Activated CD8-positive, alpha-beta memory T cell treated with anti-CD3 and anti-CD28 coated beads, Interleukin-2, amount 50 U/mL, for 48 hours (primary cell): ENCODE measurements at regions not wholly inside any gene's neighbourhood (a gene's known extent, or its start where the extent isn't known, plus 50 kb on each side); places are given as distances from the start of the nearest gene placed in this dataset.

Source experiments
- DNase-seq: peaks from one replicate; pipeline ENCODE4 v3.0.0-alpha.2; 2020

- DNase-seq: no peak
Measured at GRCh38 chr2:145068509-145068908, 548.6 kb upstream of the ZEB2 start.

DNA sequence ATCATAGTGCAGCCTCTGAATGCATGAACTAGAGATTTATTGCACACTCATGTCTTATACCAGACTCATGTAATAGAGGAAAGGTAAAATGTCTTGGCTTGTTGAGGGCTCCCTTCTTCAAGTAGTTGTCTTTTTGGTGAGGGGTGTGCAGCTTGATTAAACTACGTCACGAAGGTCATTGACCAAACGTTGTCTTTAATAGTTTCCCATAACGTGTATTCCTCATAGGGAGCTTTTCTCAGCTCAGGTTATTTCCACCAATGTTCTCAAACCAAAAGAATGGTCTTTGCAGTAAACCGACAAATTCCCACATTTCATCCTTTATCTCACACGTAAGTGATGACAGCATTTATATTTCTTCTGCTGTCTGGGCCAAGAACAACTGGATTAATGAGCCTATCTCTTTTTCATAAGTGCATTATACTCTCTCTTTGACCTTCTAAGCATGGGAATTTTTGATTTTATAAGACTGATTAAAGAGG, 547.7 kb upstream of the ZEB2 start:
- DNase-seq: no peak

- DNase-seq: no peak
Measured at GRCh38 chr2:145066856-145067548, 547.1 kb upstream of the ZEB2 start.

DNA sequence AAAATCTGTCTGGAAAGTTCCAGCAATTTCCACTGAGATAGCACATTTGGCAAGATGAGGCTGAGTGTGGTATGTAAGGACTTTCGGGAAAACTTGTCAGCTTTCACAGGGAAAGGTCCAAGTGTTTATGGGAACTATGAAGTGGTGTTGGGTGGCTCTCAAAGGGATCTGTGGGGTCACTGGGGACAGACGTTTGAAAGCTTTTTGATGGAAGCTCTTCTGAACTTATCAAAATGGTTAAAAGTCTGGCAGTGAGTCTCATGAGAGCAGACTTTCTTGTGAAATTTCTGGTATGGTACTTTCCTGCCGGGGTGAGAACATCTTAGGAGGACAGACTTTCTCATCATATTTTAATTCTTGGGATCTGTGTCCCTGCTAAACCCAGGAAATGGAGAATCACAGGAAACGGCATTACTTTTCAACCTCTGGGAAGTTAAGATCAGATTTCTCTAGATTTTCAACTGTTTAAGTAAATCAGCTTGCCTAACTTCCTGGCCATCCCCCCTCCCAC, 546.3 kb upstream of the ZEB2 start:
- no peak for DNase-seq

DNA sequence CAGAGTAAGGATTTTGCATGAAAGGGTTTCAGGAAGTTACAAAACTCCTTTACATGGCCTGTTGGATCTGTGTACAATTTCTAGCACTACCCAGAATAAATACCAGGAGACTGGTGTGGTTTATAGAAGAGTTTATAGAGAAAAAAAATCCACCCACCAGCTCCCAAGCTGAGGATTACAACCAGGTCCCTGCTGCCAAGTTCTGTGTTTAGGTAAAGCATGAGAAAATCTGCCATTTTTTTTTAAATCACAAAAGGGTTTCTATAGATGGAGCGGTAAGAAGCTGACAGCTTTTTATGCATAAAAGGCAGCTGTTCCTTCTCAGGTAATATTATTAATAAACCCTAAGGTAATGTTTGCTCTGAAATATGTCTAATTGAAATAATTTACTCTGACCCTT, 545.4 kb upstream of the ZEB2 start:
- no peak for DNase-seq

GRCh38 chr2:145064511-145064910, 544.6 kb upstream of the ZEB2 start:
- no peak for DNase-seq

- no peak for DNase-seq
Measured at GRCh38 chr2:145060876-145061275, 541.0 kb upstream of the ZEB2 start.

- no peak for DNase-seq
Measured at GRCh38 chr2:145059914-145060313, 540.0 kb upstream of the ZEB2 start.

DNA sequence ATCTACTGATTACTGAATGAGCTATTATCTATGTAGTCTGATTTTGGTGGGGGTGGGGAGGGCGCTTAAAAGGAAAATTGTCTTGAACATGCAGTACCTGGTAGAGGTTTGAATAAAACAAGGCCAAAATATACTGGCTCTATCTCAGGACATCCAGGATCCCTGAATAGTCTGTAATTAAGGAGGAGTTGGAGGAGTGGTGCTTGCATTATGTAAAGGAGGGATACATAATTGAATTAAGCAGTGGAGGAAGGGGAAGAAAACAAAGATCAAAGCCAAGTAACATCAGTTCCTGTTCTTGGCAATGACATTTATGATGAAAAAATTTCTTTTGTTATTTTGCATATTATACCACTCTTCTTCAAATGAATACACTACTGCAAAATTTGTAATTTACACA, 539.4 kb upstream of the ZEB2 start:
- no peak for DNase-seq

GRCh38 chr2:145058457-145058856, 538.5 kb upstream of the ZEB2 start:
- DNase-seq: no peak

- DNase-seq: no peak
Measured at GRCh38 chr2:145055651-145056050, 535.7 kb upstream of the ZEB2 start.

- no peak for DNase-seq
Measured at GRCh38 chr2:145050134-145050533, 530.2 kb upstream of the ZEB2 start.

DNA sequence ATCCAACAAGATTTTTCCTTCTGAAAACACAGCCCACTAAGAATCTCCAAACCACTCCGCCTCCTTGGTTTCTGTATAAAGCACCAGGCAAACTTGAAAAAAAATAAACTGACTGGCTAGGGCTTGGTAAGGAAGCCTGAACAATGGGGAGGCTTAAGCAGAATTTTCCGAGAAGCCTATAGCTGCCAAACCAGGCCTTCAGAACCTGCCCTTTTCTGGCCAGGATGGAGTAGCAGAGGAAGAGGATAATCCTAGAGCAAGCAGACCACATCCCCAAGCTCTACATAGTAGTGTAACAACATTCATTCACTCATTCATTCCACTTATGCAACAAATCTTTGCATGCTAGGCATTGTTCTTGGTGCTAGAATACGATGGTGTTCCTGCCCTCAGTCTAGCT, 529.6 kb upstream of the ZEB2 start:
- no peak for DNase-seq

DNA sequence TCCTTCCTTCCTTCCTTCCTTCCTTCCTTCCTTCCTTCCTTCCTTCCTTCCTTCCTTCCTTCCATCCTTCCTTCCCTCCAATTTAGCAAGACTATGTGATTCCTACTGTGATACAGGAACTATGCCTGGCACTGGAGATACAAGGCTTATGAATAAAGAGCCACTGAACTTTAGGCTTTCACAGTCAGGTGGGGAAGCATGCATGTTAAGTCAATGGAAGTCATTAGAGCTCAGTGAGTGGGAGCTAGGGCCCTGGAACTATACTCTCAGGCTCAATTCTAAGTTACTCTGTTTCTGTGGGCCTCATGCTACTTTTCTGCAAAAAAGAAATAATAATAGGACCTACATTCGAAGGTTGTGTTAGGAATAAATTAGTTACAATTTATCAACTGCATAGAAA, 527.6 kb upstream of the ZEB2 start:
- DNase-seq: no peak

DNA sequence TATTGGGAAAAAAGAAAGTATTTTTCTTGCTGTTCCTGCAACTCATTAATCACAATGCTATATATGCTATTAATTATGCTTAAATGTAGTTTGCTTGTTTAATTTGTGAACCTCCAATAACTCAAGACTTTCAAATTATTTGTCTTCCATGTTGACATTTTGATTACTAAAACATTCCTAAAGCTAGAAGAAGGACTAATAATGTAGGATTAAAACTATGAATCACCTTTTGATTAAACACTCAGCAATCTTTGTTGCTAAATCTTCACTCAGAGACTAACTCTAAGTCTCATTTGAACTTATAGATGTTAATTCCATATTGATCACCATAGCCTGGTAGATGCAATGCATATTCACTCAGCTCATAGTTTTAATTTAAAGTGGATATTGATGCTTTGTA, 524.6 kb upstream of the ZEB2 start:
- no peak for DNase-seq

GRCh38 chr2:145043399-145043834, 523.5 kb upstream of the ZEB2 start:
- no peak for DNase-seq

DNA sequence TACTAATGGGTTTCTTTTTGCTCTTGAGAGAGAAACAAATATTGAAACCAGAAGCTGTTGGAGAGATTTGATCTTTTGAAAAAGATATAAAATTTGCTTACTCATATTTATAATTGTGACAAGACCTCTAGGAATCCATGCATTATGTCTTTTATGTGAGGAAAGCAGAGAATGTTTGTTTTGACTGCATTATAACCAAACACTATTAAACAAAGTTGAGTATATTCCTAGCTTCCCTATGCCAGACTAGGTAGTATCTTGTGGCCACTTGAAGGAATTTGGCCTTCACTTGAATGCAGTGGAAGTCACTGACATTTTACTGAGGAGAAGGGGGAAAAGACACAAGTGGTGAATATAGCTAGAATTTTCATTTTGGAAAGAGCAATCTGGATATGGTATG, 521.8 kb upstream of the ZEB2 start:
- no peak for DNase-seq

GRCh38 chr2:145040433-145040832, 520.5 kb upstream of the ZEB2 start:
- no peak for DNase-seq

DNA sequence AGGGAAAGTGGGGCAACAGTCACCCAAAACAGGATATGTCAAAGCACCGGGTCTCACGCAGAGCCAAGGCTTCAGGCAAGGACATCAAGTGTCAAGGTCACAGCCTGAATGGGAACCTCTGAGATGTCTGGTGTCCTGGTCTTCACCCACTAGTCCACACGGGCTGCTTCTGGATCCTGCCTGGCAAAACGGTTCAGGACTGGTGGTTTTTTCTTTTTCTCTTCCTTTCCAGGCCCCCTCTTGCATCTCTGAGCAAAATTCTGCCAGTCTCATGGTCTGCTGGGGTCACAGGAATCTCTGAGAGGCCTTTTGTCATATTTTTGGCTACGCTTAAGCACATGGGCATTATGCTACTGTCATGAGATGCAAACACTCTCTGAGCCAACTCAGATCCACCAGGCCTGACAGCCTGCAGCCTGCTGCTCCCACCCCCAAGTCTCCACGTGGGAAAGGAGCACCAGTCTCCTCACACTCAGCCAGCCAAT, 518.2 kb upstream of the ZEB2 start:
- no peak for DNase-seq

GRCh38 chr2:145036421-145037011, 516.6 kb upstream of the ZEB2 start:
- no peak for DNase-seq

- no peak for DNase-seq
Measured at GRCh38 chr2:145034511-145034910, 514.6 kb upstream of the ZEB2 start.

DNA sequence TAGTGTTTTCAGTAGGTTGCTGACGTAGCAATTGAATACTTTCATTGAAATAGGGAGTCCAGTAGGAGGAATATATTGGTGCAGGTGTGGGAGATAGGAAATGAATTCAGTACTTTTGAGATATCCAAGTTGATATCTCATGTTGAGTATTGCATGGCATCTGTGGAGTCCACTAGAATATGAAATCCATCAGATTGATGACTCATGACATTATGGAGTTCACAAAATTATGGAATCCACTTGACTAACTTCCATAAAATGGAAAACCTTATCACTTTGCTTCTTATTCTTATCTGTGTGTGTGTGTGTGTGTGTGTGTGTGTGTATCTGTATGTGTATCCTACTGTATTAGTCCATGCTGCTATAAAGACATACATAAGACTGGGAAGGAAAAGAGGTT, 513.5 kb upstream of the ZEB2 start:
- DNase-seq: no peak

- DNase-seq: no peak
Measured at GRCh38 chr2:145032791-145033190, 512.9 kb upstream of the ZEB2 start.

DNA sequence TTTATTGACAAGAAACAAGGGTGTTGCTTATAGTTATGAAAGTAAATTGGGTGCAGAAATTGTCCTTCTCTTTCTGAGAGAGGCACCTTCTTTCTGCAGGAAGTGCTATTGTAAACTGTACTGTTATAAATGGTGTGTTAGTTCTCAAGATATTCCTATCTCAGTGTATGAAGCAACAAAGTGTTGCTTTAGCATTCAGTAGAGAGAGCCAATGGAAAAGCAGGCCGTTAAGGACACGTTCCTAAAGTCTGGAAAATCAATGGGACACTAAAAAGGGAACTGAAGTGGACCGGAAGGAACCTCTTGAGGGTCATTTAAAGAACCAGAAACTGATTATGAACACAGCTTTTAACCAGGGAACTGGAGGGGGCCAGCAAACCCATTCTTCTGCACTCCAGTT, 510.0 kb upstream of the ZEB2 start:
- DNase-seq: no peak

DNA sequence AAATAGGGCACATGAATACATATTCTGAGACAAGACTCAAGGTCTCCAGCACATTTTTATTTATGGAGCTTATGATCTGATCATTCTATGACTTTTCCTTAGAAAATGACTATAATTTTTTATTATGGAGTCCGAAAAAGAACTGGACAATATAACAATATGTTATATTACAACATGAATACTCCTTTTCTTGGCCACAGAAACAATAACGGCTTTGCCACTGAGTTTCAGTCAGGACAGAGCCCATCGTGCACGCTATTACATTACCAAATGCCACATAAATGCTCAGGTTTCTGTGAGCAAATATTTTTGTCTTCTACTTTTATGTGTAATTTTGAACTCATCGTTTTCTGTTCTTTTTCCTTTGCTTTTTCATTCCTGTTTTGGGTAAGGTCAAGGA, 509.2 kb upstream of the ZEB2 start:
- no peak for DNase-seq
